ENCODE measurements at regions not wholly inside any gene's neighbourhood (a gene's known extent, or its start where the extent isn't known, plus 50 kb on each side); places are given as distances from the start of the nearest gene placed in this dataset.

DNA sequence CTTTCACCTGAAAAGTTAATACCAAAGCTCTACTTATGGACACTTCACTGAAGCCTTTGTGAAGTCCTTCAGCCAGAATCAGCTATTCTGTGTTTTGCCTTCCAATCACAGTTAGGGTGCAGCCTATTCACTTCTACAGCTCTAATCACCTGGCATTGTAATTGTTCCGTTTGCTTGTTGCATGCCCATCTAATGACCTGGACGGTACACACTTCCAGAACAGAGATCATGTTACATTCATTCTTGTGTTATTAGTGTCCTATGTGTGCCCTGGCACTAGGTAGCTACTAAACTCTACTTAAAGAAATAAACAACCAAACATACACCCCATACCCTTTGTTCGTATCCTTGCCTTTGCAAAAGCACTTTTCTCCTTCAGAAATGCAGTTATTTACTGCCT lies 1162.9 kb upstream of the WWC1 start:
- no peaks in the 10 kb centered on the region for H3K9me3 Mint-ChIP-seq
- intact Hi-C loops (cut with micrococcal nuclease), result no loop called here
- H3K36me3 Mint-ChIP-seq (ENCODE audit: low read depth), result no peaks in the 10 kb centered on the region

DNA sequence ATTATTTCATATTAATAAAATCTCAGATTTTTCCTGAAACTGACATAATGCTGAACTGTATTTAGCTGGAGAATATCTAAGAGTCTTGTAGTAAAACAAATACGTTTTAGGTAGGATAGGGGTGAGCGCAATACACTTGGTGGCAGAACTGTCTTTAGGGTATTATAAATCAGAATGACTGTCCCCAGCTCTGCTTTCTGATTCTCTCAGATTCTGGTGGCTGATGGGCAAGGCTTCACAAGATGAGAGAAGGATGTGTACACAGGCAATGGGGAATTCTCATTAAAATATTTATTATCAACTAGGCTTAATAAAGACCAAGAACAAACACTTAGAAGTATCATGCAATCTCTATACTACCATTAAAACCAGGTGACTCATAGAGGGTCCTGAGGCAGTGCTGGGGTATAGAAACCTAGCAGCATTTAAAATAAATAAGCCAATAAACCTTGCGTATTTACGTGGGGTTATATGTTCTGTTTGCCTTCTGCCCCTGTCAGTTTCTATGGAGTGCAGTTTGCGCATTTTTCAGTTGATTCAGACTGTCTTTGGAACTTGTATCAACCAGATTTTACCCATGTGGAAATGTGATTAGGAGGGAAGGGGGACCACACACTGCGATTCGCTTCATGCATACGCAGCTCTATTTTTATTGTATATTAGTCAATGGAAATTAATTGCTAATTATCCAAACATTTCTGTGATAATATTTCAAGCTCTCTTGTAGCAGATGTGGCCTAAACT lies 1150.7 kb upstream of the WWC1 start:
- Mint-ChIP-seq H3K4me1 (ENCODE audit: low read depth) (no peaks in the 10 kb centered on the region), H3K4me3 (no peak overlapping the region), H3K9me3 (no peaks in the 10 kb centered on the region), H3K27ac (no peak overlapping the region), H3K27me3 (no peaks in the 10 kb centered on the region), H3K36me3 (ENCODE audit: low read depth) (no peaks in the 10 kb centered on the region)
- intact Hi-C loops (cut with micrococcal nuclease), result no loop called here

More for the DNA sequence above, 1162.9 kb upstream of the WWC1 start:
- Mint-ChIP-seq H3K27me3 (no peaks in the 10 kb centered on the region), H3K4me1 (ENCODE audit: low read depth) (no peaks in the 10 kb centered on the region), H3K27ac (no peak overlapping the region), H3K4me3 (no peak overlapping the region)

DNA sequence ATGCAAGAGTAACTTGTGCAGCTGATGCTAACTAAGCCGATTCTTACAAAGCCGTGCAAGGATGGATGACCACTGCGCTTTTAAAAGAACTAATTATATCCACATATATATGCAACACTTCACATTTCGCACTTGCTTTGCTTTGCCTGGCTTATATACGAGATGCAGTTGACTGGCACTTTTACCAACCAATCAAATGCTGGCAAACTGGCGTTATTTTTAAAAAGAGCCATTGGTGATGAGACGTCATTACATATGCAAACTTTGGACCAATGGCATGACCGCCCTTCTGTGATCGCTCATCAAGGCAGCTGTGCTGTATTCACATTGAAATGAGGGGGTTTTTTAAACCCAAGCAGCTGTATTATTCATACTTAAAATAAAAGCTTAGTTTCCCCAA lies 1147.7 kb upstream of the WWC1 start:
- H3K4me3 Mint-ChIP-seq, result no peak overlapping the region
- H3K27ac Mint-ChIP-seq, result no peak overlapping the region
- H3K36me3 Mint-ChIP-seq (ENCODE audit: low read depth), result no peaks in the 10 kb centered on the region
- intact Hi-C loops (cut with micrococcal nuclease), result no loop called here
- no peaks in the 10 kb centered on the region for H3K9me3 Mint-ChIP-seq
- no peaks in the 10 kb centered on the region for H3K27me3 Mint-ChIP-seq
- no peaks in the 10 kb centered on the region for H3K4me1 Mint-ChIP-seq (ENCODE audit: low read depth)

DNA sequence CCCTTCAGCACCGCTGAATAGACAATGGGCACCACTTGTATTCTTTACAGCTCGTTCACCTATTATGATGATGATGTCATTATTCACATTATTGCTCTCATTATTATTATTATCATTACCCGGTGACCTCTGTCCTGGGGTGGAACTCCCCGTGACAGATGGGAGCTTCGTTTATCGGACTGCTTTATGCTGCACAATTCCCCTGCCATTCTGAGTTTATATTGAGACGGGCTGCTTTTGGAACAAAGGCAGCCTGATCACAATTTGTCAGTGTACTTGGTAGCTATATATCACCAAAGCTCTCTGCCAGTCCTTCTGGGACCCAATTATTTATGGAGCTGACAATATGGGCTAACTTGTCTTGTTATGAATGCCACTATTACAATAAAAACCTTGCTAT lies 1145.6 kb upstream of the WWC1 start:
- Mint-ChIP-seq H3K4me3 (no peak overlapping the region), H3K27ac (no peak overlapping the region), H3K27me3 (no peaks in the 10 kb centered on the region), H3K9me3 (no peaks in the 10 kb centered on the region), H3K36me3 (ENCODE audit: low read depth) (no peaks in the 10 kb centered on the region), H3K4me1 (ENCODE audit: low read depth) (no peaks in the 10 kb centered on the region)
- intact Hi-C loops (cut with micrococcal nuclease), result no loop called here

- H3K4me1 Mint-ChIP-seq (ENCODE audit: low read depth), result no peaks in the 10 kb centered on the region
These were observed 1143.6 kb upstream of the WWC1 start for GRCh38 chr5:167147879-167148278.

DNA sequence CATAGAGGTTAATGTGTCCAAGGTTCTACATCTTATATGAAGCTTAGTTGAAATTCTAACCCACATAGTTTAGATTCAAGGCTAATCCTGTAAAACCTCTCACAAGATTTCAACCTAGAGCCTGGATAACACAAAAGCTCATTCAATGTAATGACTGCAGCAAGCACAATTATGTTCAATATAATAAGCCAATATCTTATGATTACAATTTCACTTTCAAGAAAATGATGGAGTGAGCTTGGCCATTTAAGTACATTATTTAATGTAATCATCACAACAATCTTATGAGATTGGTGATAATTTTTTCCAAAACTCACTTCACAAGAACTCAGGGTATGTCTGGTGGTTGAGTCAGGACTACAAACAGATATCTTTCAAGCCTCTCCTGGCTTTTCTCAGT lies 1140.8 kb upstream of the WWC1 start:
- Mint-ChIP-seq H3K4me1 (ENCODE audit: low read depth) (no peaks in the 10 kb centered on the region), H3K27me3 (no peaks in the 10 kb centered on the region), H3K36me3 (ENCODE audit: low read depth) (no peaks in the 10 kb centered on the region), H3K9me3 (peaks cover 9% of the 10 kb centered on the region), H3K4me3 (no peak overlapping the region), H3K27ac (no peak overlapping the region)
- intact Hi-C loops (cut with micrococcal nuclease), result no loop called here

More at GRCh38 chr5:167147879-167148278, 1143.6 kb upstream of the WWC1 start:
- H3K27ac Mint-ChIP-seq, result no peak overlapping the region
- peaks cover 8% of the 10 kb centered on the region for H3K9me3 Mint-ChIP-seq
- no peaks in the 10 kb centered on the region for H3K27me3 Mint-ChIP-seq
- H3K4me3 Mint-ChIP-seq, result no peak overlapping the region
- intact Hi-C loops (cut with micrococcal nuclease), result no loop called here
- no peaks in the 10 kb centered on the region for H3K36me3 Mint-ChIP-seq (ENCODE audit: low read depth)

- no peaks in the 10 kb centered on the region for H3K4me1 Mint-ChIP-seq (ENCODE audit: low read depth)
- no peak overlapping the region for H3K4me3 Mint-ChIP-seq
- no peak overlapping the region for H3K27ac Mint-ChIP-seq
- intact Hi-C loops (cut with micrococcal nuclease), result no loop called here
- H3K27me3 Mint-ChIP-seq, result no peaks in the 10 kb centered on the region
- peaks cover 9% of the 10 kb centered on the region for H3K9me3 Mint-ChIP-seq
- H3K36me3 Mint-ChIP-seq (ENCODE audit: low read depth), result no peaks in the 10 kb centered on the region
These were observed 1138.9 kb upstream of the WWC1 start for GRCh38 chr5:167152561-167152960.

- Mint-ChIP-seq H3K4me1 (ENCODE audit: low read depth) (no peaks in the 10 kb centered on the region), H3K36me3 (ENCODE audit: low read depth) (no peaks in the 10 kb centered on the region)
- intact Hi-C loops (cut with micrococcal nuclease), result no loop called here
These were observed 1135.9 kb upstream of the WWC1 start for GRCh38 chr5:167155387-167156005.

DNA sequence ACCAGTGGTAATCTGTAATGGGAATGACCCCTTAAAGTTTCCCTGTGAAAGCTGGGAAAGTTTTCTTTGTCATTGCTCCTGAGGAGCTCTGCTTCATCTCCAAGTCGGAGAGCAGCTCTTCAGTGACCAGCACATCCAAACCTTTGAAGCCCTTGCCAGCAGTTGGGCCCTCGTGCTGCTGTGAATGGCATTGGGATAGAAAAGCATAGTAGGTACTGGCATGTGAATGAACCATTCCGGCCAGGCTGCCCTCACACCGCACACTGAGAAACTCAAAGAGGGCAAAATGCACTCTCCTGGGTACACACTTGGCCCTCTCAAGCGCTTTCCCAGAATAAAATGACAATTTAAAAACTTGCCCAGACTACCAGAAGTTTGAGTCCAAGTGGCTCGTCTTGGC lies 1135.0 kb upstream of the WWC1 start:
- Mint-ChIP-seq H3K4me1 (ENCODE audit: low read depth) (no peaks in the 10 kb centered on the region), H3K4me3 (no peak overlapping the region), H3K9me3 (peaks cover 9% of the 10 kb centered on the region), H3K27ac (no peak overlapping the region), H3K27me3 (no peaks in the 10 kb centered on the region), H3K36me3 (ENCODE audit: low read depth) (no peaks in the 10 kb centered on the region)
- intact Hi-C loops (cut with micrococcal nuclease), result no loop called here

More at GRCh38 chr5:167155387-167156005, 1135.9 kb upstream of the WWC1 start:
- Mint-ChIP-seq H3K4me3 (no peak overlapping the region), H3K27ac (no peak overlapping the region), H3K27me3 (no peaks in the 10 kb centered on the region), H3K9me3 (peaks cover 9% of the 10 kb centered on the region)

DNA sequence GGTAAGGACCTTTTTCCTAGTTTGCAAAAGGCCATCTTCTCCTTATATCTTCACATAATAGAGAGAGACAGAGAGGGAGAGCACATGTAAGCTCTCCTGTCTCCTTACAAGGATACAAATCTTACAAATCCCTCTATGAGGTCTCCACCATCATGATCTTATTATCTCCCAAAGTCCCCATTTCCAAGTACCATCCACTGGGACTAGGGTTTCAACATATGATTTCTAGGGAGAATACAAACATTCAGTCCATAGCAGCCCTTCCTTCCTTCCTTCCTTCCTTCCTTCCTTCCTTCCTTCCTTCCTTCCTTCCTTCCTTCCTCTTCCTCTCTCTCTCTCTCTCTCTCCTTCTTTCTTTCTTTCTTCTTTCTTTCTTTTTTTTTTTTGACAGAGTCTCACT lies 1132.9 kb upstream of the WWC1 start:
- no peaks in the 10 kb centered on the region for H3K4me1 Mint-ChIP-seq (ENCODE audit: low read depth)
- intact Hi-C loops (cut with micrococcal nuclease), result no loop called here
- H3K36me3 Mint-ChIP-seq (ENCODE audit: low read depth), result no peaks in the 10 kb centered on the region
- H3K9me3 Mint-ChIP-seq, result no peaks in the 10 kb centered on the region
- H3K27ac Mint-ChIP-seq, result no peak overlapping the region
- no peaks in the 10 kb centered on the region for H3K27me3 Mint-ChIP-seq
- no peak overlapping the region for H3K4me3 Mint-ChIP-seq

DNA sequence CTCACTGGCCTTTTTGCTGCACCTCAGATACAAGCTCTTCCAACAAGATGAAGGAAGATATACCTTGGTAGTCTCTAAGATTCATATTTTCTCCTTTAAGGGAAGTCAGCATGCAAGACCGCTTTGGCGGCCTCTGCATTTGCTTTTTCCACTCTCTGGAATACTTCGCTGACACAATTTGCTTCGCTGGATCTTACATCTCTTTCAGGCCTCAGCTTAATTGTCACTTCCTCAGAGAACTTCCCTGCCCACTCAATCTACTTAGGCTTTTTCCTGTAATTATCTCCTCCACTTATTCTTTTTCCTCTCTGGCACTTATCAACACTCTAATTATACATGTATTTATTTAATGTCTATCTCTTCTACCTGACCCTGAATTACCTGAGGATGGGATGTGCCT lies 1131.1 kb upstream of the WWC1 start:
- Mint-ChIP-seq H3K36me3 (ENCODE audit: low read depth) (no peaks in the 10 kb centered on the region), H3K4me1 (ENCODE audit: low read depth) (no peaks in the 10 kb centered on the region), H3K4me3 (no peak overlapping the region), H3K9me3 (no peaks in the 10 kb centered on the region), H3K27ac (no peak overlapping the region), H3K27me3 (no peaks in the 10 kb centered on the region)
- intact Hi-C loops (cut with micrococcal nuclease), result no loop called here

DNA sequence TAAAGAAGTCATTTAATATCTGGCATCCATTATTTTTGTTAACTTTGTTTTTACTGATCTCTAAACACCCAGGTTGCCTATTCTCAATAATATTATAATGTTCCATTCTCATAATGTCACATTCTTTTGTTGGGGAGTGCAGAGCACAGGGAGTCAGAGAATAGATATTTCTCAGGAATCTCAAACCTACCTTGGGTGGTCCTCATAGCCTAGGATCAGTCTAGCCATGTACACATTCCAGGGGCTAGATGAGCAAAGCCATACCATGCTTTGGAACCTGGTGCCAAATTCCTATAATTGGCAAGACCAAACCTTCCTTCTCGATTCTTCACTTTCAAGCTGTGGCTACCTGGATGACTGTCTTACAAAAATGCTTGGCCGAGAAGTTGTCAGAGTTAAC lies 1124.7 kb upstream of the WWC1 start:
- no peak overlapping the region for H3K4me3 Mint-ChIP-seq
- H3K9me3 Mint-ChIP-seq, result peaks cover 32% of the 10 kb centered on the region
- no peaks in the 10 kb centered on the region for H3K4me1 Mint-ChIP-seq (ENCODE audit: low read depth)
- no peak overlapping the region for H3K27ac Mint-ChIP-seq
- H3K36me3 Mint-ChIP-seq (ENCODE audit: low read depth), result no peaks in the 10 kb centered on the region
- intact Hi-C loops (cut with micrococcal nuclease), result no loop called here
- no peaks in the 10 kb centered on the region for H3K27me3 Mint-ChIP-seq

DNA sequence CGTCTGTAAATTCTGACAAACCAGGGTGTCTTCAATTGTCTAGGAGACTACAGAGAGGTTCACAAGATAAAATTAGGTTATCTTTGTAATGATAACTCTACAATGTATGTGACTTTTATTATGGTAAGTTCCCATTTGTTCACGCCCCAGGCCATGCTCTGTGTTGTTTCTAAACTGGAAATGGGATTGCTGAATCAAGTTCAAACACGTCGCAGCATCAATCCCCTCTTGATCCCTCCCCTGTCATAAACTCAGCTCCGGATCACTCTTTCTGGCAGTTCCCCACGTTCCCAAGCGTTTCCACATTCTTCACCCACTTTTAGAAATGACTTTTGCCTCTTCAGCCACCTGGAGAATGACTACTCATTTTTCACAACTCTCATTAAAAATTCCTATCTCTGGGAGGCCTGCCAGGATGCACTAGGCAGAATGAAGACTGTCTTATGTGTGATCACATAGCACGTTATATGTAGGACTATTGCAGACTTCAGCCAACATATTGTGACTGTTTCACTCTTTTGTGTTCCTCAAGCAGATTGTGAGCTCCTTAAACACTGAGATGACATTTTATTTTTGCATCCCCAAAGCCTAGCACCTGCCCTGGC lies 1124.2 kb upstream of the WWC1 start:
- intact Hi-C loops (cut with micrococcal nuclease), result no loop called here
- Mint-ChIP-seq H3K36me3 (ENCODE audit: low read depth) (no peaks in the 10 kb centered on the region), H3K27ac (no peak overlapping the region), H3K9me3 (peaks cover 36% of the 10 kb centered on the region), H3K4me1 (ENCODE audit: low read depth) (no peaks in the 10 kb centered on the region), H3K27me3 (no peaks in the 10 kb centered on the region), H3K4me3 (no peak overlapping the region)

- Mint-ChIP-seq H3K36me3 (ENCODE audit: low read depth) (no peaks in the 10 kb centered on the region), H3K27me3 (no peaks in the 10 kb centered on the region), H3K9me3 (peaks cover 46% of the 10 kb centered on the region), H3K4me3 (no peak overlapping the region), H3K27ac (no peak overlapping the region), H3K4me1 (ENCODE audit: low read depth) (no peaks in the 10 kb centered on the region)
- intact Hi-C loops (cut with micrococcal nuclease), result no loop called here
These were observed 1122.5 kb upstream of the WWC1 start for GRCh38 chr5:167168971-167169370.

Data from dendritic cell treated with granulocyte-macrophage colony-stimulating factor and Interleukin-4, amounts not matched to agents 40 ng/mL and 50 ng/mL, for 4 days (primary cell).